ENCODE measurements at regions not wholly inside any gene's neighbourhood (a gene's known extent, or its start where the extent isn't known, plus 50 kb on each side); places are given as distances from the start of the nearest gene placed in this dataset.

- TF ChIP-seq POLR2A (IDR thresholded peaks at IDR 0.05; ENCODE audit: extremely low read depth, insufficient read length) (no peak), CTCF (IDR thresholded peaks at IDR 0.05; ENCODE audit: low read depth, low read length) (no peak), MAX (IDR thresholded peaks at IDR 0.05; ENCODE audit: low read depth, low read length) (no peak), MYC (IDR thresholded peaks at IDR 0.05; ENCODE audit: low read depth, low read length) (no peak)
Observed at GRCh38 chr3:64344721-64345207, 119.5 kb upstream of the PRICKLE2 start.
